ENCODE measurements at regions not wholly inside any gene's neighbourhood (a gene's known extent, or its start where the extent isn't known, plus 50 kb on each side); places are given as distances from the start of the nearest gene placed in this dataset.

GRCh38 chr5:154107010-154107409 lies 68.2 kb downstream of the MFAP3 start:
- no peak for DNase-seq

GRCh38 chr5:154107756-154108155 lies 69.0 kb downstream of the MFAP3 start:
- no peak for DNase-seq

GRCh38 chr5:154109416-154110106 lies 70.8 kb downstream of the MFAP3 start:
- DNase-seq, result peak in 1 of 3 experiments; percentile 6

- DNase-seq, result no peak
Observed at GRCh38 chr5:154110107-154110453, 71.3 kb downstream of the MFAP3 start.

- DNase-seq, result no peak
Observed at GRCh38 chr5:154110716-154111115, 71.9 kb downstream of the MFAP3 start.

- no peak for DNase-seq
Observed at GRCh38 chr5:154111214-154111613, 72.4 kb downstream of the MFAP3 start.

- DNase-seq, result peak in 1 of 3 experiments; percentile 63
Observed at GRCh38 chr5:154112255-154112654, 73.5 kb downstream of the MFAP3 start.

GRCh38 chr5:154115291-154115690 lies 75.2 kb upstream of the GALNT10 start:
- no peak for DNase-seq

- peak; percentile 30 to 79 (median 64) for DNase-seq
Observed at GRCh38 chr5:154117050-154117449, 73.5 kb upstream of the GALNT10 start.

- no peak for DNase-seq
Observed at GRCh38 chr5:154117930-154118329, 72.6 kb upstream of the GALNT10 start.

- DNase-seq, result peak in 1 of 3 experiments; percentile 64
Observed at GRCh38 chr5:154118385-154118784, 72.1 kb upstream of the GALNT10 start.

- DNase-seq, result peak; percentile 6 to 76 (median 12)
Observed at GRCh38 chr5:154118893-154119336, 71.6 kb upstream of the GALNT10 start.

GRCh38 chr5:154129013-154129412 lies 61.5 kb upstream of the GALNT10 start:
- no peak for DNase-seq

GRCh38 chr5:154129921-154130320 lies 60.6 kb upstream of the GALNT10 start:
- DNase-seq, result no peak

- no peak for DNase-seq
Observed at GRCh38 chr5:154131817-154132216, 58.7 kb upstream of the GALNT10 start.

GRCh38 chr5:154132718-154133307 lies 57.7 kb upstream of the GALNT10 start:
- no peak for DNase-seq

GRCh38 chr5:154133591-154133990 lies 56.9 kb upstream of the GALNT10 start:
- DNase-seq, result no peak

GRCh38 chr5:154134499-154134898 lies 56.0 kb upstream of the GALNT10 start:
- DNase-seq, result no peak

- no peak for DNase-seq
Observed at GRCh38 chr5:154135125-154135817, 55.3 kb upstream of the GALNT10 start.

GRCh38 chr5:154136141-154136540 lies 54.4 kb upstream of the GALNT10 start:
- no peak for DNase-seq

GRCh38 chr5:154138701-154139100 lies 51.8 kb upstream of the GALNT10 start:
- no peak for DNase-seq

GRCh38 chr5:154140381-154140780 lies 50.2 kb upstream of the GALNT10 start:
- DNase-seq, result no peak
